Cardiac septum (tissue), 1 donor: ENCODE measurements at regions not wholly inside any gene's neighbourhood (a gene's known extent, or its start where the extent isn't known, plus 50 kb on each side); places are given as distances from the start of the nearest gene placed in this dataset.
"Not testable (repeated sequence)": the region's sequence is repeated elsewhere in the genome, so short reads cannot be mapped to it uniquely, and the experiment has no call there.

ENCODE experiments used
- DNase-seq: peaks from one replicate; pipeline ENCODE4 v3.0.0-alpha.2; 2020; ENCODE audit warnings: low spot score
- intact Hi-C: fragments of 100-400 bp; cut with DNase I; formaldehyde crosslinking; loops from one replicate; pipeline ENCODE4 v1.14.0; 2022
- donor health status: DM: no; HTN: no; CAD: no.

DNA sequence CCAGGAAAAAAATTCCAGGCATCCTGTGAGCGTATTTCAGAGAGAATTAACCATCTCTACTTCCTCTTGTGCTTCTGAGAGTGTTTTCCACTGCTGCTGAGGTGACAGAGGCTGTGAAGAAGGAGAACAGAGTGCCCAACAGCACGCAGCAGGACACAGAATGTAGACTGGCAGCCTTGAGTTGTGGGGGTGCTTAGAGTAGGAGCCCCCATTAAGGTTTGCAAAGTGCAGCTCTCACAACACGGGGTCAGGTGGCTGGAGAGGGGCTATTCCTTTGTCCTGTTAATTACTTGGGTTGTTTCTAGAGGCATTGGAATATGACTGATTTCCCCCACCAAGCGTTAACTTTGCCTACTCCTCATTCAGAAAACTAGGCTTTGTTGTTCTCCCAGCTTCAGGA lies 370.6 kb downstream of the TSHZ3 start:
- no peak for DNase-seq
- intact Hi-C loops: no loop called here

DNA sequence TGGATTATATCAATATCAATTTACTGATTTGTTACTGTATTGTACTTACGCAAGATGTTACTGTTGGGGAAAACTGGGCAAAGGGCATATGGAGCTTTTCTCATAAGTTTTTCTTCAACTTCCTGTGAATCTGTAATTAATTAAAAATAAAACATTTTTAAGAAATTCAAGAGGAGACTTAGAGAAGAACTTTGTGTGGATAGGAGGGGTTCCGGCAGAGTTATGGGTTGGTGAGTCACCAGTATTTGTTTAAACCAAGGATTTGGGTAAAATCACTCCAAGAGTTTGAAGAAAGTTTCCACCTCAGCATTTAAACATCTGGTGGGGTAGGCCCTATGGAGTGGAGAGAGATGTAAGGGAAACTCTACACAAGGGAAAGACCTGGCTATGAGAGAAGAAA lies 379.6 kb downstream of the TSHZ3 start:
- intact Hi-C loops: no loop called here
- no peak for DNase-seq

DNA sequence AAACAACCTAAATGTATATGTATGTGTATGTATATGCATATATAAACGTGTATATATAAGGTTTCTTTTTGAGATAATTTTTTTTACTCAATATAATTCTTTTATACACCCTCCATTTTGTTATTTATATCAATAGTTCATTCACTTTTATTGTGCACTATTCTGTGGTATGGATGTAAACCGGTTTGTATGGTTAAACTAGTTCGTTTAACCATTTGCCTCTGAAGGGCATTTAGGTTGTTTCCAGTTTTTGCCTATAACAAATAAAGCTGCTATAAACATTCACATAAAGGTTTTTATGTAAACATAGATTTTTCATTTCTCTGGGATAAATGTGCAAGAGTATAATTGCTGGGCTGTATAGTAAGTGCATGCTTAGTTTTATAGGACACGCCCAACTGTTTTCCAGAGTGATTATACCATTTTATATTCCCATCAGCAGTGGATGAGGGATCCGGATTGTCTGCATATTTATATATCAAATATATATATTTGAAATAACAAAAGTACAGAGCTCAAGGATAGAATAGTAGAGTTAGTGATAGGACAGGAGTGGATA lies 380.3 kb downstream of the TSHZ3 start:
- intact Hi-C loops: no loop called here
- DNase-seq: no peak

DNA sequence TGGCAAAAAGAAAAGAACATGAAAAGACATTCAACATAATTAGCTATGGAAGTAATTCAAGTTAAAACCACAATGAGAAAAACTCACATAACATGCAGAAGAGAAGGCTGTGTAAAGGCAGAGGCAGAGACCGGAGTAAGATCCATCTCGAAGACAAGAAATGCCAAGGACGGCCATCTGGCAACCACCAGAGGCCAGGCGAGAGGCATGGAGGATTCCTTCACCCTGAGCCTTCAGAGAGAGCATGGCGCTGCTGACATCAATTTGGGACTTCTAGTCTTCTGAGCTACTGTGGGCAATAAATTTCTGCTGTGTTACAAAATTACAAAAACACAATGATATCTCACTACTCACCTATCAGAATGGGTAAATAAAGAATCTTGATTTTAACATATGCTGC lies 381.0 kb downstream of the TSHZ3 start:
- intact Hi-C loops: no loop called here
- no peak for DNase-seq

DNA sequence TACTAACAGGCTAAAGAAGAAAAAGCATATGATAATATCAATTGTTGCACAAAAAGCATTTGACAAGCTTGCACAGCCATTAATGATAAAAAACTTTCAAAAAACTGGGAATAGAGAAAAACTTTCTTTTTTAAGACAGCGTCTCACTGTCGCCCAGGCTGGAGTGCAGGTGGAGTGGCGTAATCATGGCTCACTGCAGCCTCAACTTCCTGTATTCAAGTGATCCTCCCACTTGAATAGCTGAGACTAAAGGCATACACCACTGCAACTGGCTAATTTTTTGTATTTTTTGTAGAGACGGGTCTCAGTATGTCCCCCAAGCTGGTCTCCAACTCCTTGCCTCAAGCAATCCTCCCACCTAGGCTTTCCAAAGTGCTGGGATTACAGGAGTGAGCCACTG lies 382.8 kb downstream of the TSHZ3 start:
- intact Hi-C loops: no loop called here
- DNase-seq: no peak

DNA sequence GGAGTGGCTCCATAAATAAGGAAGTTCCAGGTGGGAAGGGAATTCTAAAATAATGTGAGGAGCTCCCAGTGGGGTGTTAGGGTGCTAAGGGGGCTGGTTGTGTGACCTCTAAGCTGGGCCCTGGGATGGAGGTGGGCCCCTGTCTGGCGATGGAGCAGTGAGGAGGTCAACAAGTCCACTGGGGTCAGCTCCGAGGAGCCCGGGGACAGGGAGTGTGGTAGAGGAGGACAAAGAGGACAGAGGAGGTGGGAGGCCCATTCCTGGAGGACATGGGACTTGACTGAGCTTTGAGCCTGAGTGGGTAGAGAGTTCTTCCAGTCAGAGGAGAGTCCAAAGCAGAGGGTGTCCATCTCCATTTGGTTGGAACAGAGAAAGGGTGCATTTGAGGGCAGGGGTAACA lies 390.2 kb downstream of the TSHZ3 start:
- intact Hi-C loops: no loop called here
- no peak for DNase-seq

DNA sequence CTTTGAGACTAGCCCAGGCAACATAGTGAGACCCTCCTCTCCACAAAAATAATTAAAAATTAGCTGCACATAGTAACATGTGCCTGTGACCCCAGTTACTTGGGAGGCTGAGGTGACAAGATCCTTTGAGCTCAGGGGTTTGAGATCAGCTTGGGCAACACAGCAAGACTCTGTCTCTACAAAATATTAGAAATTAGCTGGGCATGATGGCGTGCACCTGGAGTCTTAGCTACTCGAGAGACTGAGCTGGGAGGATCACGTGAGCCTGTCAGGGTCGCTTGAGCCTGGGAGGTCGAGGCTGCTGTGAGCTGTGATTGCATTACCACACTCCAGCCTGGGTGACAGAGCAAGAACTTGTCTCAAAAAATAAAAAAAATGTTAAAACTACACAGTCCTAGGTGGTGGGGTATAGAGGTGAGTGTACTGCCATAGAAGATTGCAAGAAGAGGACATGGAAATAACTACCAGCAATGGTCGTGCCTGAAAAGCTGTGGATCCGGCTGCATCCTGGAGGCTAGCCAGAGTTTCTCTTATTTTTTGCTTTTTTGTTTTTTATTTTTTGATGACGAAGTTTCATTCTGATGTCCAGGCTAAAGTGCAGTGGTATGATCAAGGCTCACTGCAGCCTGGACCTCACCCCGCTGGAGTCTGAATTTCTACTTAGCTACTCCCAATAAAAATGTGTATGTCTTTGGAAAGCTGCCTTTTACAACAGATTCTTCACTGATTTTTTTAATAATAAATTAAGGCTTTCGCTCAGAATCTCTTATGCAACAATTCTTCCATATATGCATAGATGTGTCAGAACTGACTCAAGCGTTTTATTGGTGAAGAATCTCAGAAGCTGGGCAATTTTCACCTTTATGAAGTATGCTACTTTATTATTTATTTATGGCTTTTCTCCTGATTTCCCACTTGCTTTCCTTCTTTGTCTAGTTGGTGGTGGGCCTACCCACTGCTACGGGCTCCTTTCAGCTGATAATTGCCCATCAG lies 393.8 kb downstream of the TSHZ3 start:
- DNase-seq: no peak
- intact Hi-C loops: no loop called here

DNA sequence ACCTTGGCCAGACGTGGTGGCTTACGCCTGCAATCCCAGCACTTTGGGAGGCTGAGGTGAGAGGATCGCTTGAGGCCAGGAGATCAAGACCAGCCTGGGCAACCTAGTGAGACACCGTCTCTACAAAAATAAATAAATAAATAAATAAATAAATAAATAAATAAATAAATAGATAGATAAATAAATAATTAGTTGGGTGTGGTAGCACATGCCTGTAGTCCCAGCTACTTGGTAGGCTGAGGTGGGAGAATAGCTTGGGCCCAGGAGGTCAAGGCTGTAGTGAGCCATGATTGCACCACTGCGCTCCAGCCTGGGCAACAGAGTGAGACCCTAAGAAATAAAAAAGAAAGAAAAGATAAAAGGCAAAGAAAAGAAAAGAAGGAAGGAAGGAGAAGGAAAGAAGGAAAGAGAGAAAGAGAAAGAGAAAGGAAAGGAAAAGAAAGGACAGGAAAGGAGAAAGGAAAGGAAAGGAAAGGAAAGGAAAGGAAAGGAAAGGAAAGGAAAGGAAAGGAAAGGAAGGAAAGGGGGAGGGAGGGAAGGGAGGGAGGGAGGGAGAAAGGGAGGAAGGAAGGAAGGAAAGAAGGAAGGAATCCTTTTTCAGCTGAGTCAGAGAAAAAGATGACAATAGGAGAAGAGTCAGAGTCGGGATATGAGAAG lies 404.8 kb downstream of the TSHZ3 start:
- DNase-seq, intact Hi-C loops: not testable (repeated sequence)

DNA sequence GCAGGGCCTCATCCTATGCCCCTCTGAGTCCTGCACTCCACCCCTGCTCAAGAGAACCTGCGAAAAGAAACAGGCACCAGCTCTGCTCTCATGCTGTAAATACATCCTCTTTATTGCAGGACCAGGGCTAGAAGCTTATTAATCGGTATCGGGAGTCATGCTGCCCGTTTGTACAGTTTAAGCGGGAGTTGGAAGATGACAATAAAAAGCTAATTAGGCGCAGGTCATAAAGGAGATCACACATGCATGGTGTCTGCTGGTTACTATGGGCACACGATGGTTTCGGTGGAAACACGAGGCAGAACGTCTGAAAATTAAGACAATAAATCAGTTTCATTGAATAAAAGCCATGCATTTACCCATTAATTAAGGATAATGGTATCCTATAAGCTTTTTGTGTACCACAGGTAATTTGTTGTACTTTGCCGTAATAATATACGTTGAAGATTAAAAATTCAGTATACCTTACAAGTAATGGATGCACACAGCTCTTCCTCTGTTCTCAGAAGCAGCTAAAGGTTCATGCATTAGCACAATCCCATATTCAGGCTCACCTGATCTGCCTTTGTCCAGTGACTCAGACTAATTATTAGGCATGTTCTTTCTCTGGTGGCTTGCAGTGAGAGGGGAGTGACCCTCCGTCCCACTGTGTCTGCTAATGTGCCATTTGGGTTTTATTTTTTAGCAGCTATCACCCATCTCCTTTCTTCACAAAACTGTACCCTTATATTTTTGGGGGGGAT lies 406.0 kb downstream of the TSHZ3 start:
- DNase-seq: no peak
- intact Hi-C loops: no loop called here

DNA sequence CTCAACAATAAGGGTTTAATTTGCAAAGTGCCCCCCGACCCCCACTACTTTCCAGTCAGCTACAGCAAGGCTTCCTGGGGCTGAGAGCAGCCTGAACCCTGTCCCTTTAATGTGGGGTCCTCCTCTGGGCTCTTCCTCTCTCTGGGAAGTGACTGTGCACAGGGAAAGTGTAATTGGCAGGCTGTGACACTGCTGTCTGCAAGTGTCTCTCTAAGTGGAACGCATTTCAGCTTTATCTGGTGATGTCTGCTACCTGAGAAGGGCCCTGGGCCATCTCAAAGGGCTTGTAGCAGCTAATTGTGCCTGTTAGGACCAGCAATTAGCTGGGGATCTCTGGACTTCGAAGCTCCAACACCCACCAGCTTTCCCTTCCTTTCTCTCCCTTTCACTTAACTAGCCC lies 406.6 kb downstream of the TSHZ3 start:
- intact Hi-C loops: no loop called here
- no peak for DNase-seq

DNA sequence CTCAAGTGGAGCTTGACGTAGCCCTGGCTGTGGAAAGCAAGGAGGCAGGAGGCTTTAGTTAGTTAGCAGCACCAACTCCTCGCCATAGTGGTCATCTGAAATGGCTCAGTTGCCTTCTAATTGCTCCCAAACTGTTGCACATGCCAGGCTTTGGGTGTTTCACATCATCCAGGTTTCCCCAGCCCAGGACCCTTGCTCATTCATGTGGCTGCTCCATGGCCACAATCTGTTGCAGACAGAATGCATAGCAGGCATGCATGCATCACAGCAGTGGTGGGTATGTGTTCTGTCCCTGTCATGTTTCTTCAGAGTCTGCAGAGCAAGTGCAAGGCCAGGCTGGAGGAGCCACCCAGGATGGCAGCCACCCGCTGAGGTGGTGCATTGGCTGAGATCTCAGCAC lies 407.6 kb downstream of the TSHZ3 start:
- intact Hi-C loops: no loop called here
- DNase-seq: no peak

DNA sequence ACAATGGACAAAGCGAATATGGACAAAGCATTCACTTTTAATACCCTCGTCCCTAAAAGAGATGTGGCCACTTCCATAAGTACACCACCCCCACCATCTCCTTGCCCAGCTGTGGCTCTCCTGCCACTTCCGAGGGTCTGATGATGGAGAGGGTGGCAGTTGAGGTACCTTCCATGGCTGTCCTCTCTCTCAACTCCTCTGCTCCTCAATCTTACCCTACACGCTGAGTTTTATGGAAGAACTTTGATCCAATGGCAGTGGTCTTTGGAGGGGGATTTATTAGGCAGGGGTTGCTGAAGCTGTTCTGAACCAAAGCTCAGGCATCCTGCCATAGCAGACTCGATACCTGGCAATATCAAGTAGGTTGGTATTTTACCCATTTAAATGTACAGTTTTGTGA lies 413.0 kb downstream of the TSHZ3 start:
- intact Hi-C loops: no loop called here

DNA sequence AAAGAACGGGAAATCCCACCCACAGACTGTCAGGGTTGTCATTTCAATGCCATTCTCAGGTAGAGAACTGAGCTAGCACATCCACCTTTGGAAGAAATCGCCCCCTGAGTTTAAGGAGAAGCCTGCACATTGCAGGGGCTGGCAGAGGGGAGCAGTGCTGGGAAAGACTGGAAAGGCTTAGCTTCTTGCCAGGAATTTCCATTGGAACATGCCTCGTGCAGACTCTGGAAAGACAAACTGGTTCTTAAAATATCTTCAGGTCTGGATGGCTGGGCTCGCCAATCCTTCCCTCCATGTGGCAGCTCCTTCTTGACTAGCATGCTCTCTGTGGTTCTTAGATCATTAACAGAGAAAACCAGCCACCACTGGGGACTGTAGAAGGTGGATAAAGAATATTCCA lies 414.1 kb downstream of the TSHZ3 start:
- intact Hi-C loops: no loop called here
- no peak for DNase-seq

More for the DNA sequence above, 413.0 kb downstream of the TSHZ3 start:
- no peak for DNase-seq

DNA sequence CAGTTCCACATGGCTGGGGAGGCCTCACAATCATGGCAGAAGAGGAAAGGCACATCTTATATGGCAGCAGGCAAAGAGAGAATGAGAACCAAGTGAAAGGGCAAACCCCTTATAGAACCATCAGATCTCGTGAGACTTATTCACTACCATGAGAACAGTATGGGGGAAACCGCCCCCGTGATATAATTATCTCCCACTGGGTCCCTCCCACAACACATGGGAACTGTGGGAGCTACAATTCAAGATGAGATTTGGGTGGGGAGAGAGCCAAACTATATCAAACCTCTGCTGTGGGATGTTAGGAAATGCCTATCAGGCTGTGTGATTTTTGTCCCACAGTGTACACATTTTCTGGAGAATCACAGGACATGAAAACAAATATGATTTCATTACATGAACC lies 415.8 kb downstream of the TSHZ3 start:
- DNase-seq, intact Hi-C loops: not testable (repeated sequence)

DNA sequence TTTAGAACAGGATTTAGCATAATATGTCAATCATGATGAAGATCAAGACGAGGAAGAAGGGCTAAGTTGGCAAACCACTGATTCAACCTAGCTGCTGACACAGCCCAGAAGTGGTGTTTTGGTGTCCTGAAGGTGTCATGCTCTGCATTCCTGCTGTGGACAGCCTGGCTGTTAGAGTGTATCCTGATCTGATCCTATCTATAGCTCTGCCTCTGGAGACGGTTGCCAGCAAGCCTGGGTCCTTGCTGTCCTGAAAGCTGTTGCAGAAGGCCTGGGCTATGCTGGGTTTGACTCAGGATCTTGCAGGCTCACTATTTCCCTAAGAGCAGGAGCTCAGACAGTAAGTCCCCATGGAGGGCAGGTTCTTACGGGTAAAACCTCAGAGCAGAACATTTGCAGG lies 416.4 kb downstream of the TSHZ3 start:
- no peak for DNase-seq
- intact Hi-C loops: no loop called here

DNA sequence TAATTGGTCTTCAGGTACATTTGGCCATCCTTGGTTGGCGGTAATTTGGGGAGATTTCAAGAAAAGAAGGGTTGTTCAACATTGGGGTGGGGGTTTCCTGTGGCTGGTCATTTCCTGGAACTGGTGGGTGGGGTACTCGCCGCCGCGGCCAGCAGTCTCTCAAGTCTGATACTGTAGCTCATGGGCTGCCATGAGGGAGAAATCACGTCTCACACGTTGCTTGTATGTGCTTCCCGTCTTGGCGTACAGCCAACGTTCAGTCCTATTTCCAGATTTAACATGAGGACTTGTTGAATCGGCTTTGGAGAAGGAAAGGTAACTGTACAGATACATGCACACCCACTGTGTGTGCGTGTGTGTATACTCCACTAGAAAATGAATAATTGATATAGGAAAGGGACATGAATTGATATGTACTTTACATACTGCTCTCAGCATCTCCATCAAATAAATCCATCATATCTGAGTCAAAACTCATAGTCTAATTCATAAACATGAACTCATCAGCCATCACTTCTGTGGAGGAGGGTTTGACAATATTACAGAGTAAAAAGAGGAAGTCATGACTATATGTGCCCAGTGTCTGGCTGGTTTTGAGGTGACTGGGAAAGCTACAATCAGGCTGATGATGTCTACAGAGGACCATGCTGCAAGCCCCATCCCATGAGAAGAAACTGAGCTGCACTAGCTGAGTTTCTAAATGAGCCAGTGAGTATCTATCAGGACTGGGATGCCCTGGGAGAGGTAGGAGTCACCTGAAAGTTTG lies 418.1 kb downstream of the TSHZ3 start:
- intact Hi-C loops: no loop called here
- DNase-seq: no peak

DNA sequence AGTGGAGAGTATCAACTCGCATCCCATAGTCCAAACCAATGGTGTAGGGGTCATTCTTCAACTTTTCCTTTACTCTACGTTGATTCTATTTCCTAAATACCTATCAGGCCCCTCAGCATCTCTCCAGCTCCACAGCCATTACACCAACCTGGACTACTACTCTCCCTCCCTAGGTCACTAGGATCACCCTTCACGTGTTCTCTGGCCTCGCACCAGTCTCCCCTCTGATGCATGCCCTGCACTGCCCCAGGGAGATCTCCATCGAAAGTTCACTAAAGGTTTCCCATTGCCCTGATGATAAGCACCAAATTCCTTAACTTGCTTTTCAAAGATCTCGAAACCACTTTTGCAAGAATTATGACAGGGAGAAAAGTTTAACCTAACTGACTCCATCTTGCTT lies 421.5 kb downstream of the TSHZ3 start:
- intact Hi-C loops: no loop called here

DNA sequence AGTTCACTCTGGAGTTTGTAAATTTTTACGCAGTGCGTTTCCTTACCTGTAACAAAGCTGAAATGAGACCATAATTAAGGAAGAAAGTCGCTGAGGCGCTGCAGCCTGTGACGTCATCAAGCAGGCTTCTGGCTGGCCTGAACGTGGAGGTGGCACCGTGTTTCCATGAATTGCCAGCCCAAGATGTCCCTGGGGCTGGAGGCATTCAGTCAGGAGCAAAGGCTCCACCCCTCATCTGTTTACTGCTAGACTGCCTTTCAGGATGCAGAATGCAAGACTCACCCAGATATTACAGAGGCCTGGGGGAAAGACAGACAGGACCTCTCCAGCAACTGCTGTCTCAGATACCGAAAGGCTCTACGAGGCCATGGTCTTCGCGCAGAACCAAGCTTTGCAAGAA lies 424.6 kb downstream of the TSHZ3 start:
- no peak for DNase-seq
- intact Hi-C loops: no loop called here

More for the DNA sequence above, 421.5 kb downstream of the TSHZ3 start:
- DNase-seq: no peak

DNA sequence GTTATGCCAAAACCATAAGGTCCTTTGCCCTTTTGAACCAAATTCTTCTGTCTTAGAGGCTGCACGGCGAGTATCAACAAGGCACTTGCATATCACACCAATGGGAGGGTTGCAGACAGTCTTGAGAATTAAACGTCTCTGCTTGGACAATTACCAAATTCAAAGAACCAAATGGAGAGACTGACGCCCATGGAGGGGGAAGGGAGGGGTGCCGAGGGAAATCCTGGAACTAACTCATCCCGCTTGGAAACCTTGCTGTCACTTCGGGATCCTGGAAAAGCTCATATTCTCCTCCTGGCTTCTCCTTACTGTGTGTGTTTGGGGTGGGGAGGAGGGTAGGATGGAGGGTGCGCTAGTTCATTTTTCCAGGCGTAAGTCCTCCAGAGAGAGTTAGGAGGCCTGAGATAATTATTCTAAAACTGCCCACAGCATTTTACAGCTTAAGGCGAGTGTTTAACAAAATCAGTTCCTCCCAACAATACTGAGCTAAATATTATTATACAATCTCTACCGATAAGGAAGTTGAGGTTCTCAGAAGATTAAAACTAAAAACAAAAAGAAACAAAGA lies 425.1 kb downstream of the TSHZ3 start:
- intact Hi-C loops: no loop called here
- DNase-seq: no peak
